CD4-positive, alpha-beta memory T cell (primary cell): ENCODE measurements at regions not wholly inside any gene's neighbourhood (a gene's known extent, or its start where the extent isn't known, plus 50 kb on each side); places are given as distances from the start of the nearest gene placed in this dataset.

ENCODE experiments used
- CTCF ChIA-PET: fragments of 350-600 bp; sonication (Branson Sonifier 250); formaldehyde crosslinking; loops from one replicate; lab custom pipeline; 2021; ENCODE audit warnings: inconsistent platforms; ENCODE audit not compliant: partially characterized antibody; lab: Charles Lee
- POLR2A ChIA-PET: fragments of 350-600 bp; sonication (Branson Sonifier 250); formaldehyde crosslinking; loops from one replicate; lab custom pipeline; 2021; ENCODE audit not compliant: partially characterized antibody; lab: Charles Lee
- DNase-seq, 5 donors: peaks; one replicate each; pipeline versions ENCODE4 v3.0.0 to v3.0.0-alpha.2; 2020 to 2022; ENCODE audit warnings: mixed read lengths in 1 of 5
- H3K27ac ChIP-seq: one replicate; pipeline ENCODE4 v1.7.0; 2013; ENCODE audit warnings: low read depth, low read length
- H3K27me3 ChIP-seq: 2 replicates; pipeline ENCODE4 v1.7.0; 2013; ENCODE audit warnings: mild to moderate bottlenecking, low read length, moderate library complexity; ENCODE audit not compliant: insufficient read depth
- H3K36me3 ChIP-seq: 2 replicates; pipeline ENCODE4 v1.7.0; 2013; ENCODE audit warnings: mild to moderate bottlenecking, low read length, moderate library complexity; ENCODE audit not compliant: insufficient read depth
- H3K4me1 ChIP-seq: 2 replicates; pipeline ENCODE4 v1.7.0; 2013; ENCODE audit warnings: mild to moderate bottlenecking, low read length, moderate library complexity; ENCODE audit not compliant: insufficient read depth
- H3K4me3 ChIP-seq, 2 donors: one replicate each; pipeline ENCODE4 v1.7.0; 2013; ENCODE audit warnings: low read length in 2 of 2, mild to moderate bottlenecking in 1 of 2
- H3K9me3 ChIP-seq, 2 donors: one replicate each; pipeline ENCODE4 v1.7.0; 2013; ENCODE audit warnings: low read length in 2 of 2, control low read depth in 1 of 2; ENCODE audit not compliant: control insufficient read depth in 1 of 2
- H3K27ac Mint-ChIP-seq, 7 donors: one replicate each; pipeline ENCODE4 v1.8.0; 2020 to 2021; ENCODE audit warnings: mixed read lengths in 7 of 7, mild to moderate bottlenecking in 6 of 7, inconsistent platforms in 3 of 7, moderate library complexity in 3 of 7
- H3K27me3 Mint-ChIP-seq, 2 donors: one replicate each; pipeline ENCODE4 v1.8.0; 2020 to 2021; ENCODE audit warnings: mixed read lengths in 2 of 2
- H3K36me3 Mint-ChIP-seq, 2 donors: one replicate each; pipeline ENCODE4 v1.8.0; 2020 to 2021; ENCODE audit warnings: mixed read lengths in 2 of 2, inconsistent platforms in 1 of 2, mild to moderate bottlenecking in 1 of 2
- H3K4me1 Mint-ChIP-seq, 4 donors: one replicate each; pipeline ENCODE4 v1.8.0; 2020 to 2021; ENCODE audit warnings: mixed read lengths in 4 of 4, mild to moderate bottlenecking in 1 of 4
- H3K4me3 Mint-ChIP-seq, 8 donors: one replicate each; pipeline ENCODE4 v1.8.0; 2020 to 2021; ENCODE audit warnings: mixed read lengths in 8 of 8, mild to moderate bottlenecking in 7 of 8, moderate library complexity in 6 of 8, inconsistent platforms in 3 of 8
- H3K9me3 Mint-ChIP-seq, 8 donors: one replicate each; pipeline ENCODE4 v1.8.0; 2020 to 2021; ENCODE audit warnings: mixed read lengths in 8 of 8, mild to moderate bottlenecking in 5 of 8, inconsistent platforms in 3 of 8, moderate library complexity in 1 of 8
- intact Hi-C: fragments of 100-400 bp; cut with micrococcal nuclease; formaldehyde crosslinking; loops from one replicate; pipeline ENCODE4 v1.15.1; 2023

DNA sequence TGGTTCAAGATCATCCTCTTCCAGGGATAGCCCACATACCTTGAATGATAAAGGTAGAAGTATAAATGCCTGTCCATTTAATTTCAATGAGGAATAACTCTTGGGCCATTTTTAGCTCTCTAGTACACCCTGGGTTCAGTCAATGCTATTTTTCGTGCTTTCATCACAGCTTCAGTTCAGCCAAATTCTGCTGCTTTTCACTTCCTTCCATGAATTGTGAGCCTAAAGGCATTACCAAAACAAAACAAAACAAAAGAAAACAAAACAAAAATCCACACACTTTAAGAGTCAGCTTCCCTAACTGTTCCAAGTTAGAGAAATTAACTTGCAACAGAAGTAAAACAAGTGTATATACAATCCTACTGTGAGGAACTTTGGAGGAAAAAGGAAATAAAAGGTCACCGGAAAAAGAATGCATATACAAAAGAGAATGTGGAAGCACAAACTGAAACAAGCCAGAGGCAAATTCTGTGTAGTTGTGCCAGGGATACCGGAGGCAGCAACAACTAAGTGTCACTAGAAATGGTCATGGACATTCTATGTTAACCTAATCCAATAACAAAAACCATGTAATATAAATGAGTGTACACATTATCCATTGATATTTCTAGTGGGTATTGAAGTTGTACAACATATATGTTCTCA is 423.1 kb downstream of the KCTD8 start:
- no peak overlapping the region for H3K4me3 ChIP-seq
- no peaks in the 10 kb centered on the region for H3K36me3 ChIP-seq
- intact Hi-C loops: no loop called here
- H3K27ac ChIP-seq: no peak overlapping the region
- no peaks in the 10 kb centered on the region for H3K27me3 ChIP-seq
- H3K4me1 ChIP-seq: no peaks in the 10 kb centered on the region
- H3K27ac Mint-ChIP-seq: no peak overlapping the region
- DNase-seq: no peak
- H3K4me3 Mint-ChIP-seq: no peak overlapping the region
- CTCF ChIA-PET: no interaction called here
- no peaks in the 10 kb centered on the region for H3K27me3 Mint-ChIP-seq
- H3K4me1 Mint-ChIP-seq: no peaks in the 10 kb centered on the region
- H3K36me3 Mint-ChIP-seq: no peaks in the 10 kb centered on the region
- peaks cover 0 to 14% (median 6%) of the 10 kb centered on the region in 8 donors for H3K9me3 Mint-ChIP-seq
- POLR2A ChIA-PET: no interaction called here
- H3K9me3 ChIP-seq: no peaks in the 10 kb centered on the region

DNA sequence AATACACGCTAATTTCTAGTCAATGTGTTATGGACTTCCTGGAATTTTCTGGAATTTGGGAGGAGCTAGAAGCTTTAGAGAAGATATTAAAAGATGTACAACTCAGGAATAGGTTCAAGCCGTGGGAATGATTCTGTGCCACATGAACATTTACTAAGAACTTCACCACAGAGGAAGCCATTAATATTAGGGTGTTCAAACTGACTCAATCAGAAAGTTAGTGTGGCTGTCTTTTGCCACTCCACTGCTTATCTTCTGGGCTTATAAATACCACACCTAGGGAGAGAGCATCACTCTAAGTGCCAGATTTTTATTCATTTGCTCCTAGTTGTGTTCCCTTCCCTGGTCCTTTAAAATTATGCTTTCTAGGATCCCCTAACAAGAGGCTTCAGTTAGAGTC is 409.8 kb downstream of the KCTD8 start:
- Mint-ChIP-seq H3K4me1 (no peaks in the 10 kb centered on the region), H3K9me3 (peaks cover 0 to 13% (median 3%) of the 10 kb centered on the region in 8 donors), H3K27ac (no peak overlapping the region), H3K4me3 (no peak overlapping the region), H3K27me3 (no peaks in the 10 kb centered on the region), H3K36me3 (no peaks in the 10 kb centered on the region)
- ChIA-PET POLR2A (no interaction called here), CTCF (no interaction called here)
- DNase-seq: no peak
- Histone ChIP-seq H3K27ac (no peak overlapping the region), H3K36me3 (no peaks in the 10 kb centered on the region), H3K4me1 (no peaks in the 10 kb centered on the region), H3K9me3 (no peaks in the 10 kb centered on the region), H3K4me3 (no peak overlapping the region), H3K27me3 (no peaks in the 10 kb centered on the region)
- intact Hi-C loops: no loop called here

DNA sequence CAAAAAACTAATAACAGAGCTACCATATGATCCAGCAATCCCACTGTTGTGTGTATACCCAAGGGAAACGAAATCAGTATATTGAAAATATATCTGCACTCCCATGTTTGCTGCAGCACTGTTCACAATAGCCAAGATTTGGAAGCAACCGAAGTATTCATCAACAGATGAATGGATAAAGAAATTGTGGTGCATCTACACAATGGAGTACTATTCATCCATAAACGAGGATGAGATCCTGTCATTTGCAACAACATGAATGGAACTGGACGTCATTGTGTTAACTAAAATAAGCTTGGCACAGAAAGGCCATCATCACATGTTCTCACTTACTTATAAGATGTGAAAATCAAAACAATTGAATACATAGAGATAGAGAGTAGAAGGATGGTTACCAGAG is 402.1 kb downstream of the KCTD8 start:
- Histone ChIP-seq H3K4me3 (no peak overlapping the region), H3K9me3 (no peaks in the 10 kb centered on the region), H3K4me1 (no peaks in the 10 kb centered on the region), H3K27me3 (no peaks in the 10 kb centered on the region), H3K27ac (no peak overlapping the region), H3K36me3 (no peaks in the 10 kb centered on the region)
- Mint-ChIP-seq H3K4me1 (no peaks in the 10 kb centered on the region), H3K27ac (no peak overlapping the region), H3K4me3 (no peak overlapping the region), H3K27me3 (no peaks in the 10 kb centered on the region), H3K36me3 (no peaks in the 10 kb centered on the region), H3K9me3 (peaks cover 0 to 12% (median 7%) of the 10 kb centered on the region in 8 donors)
- ChIA-PET CTCF (no interaction called here), POLR2A (no interaction called here)
- intact Hi-C loops: no loop called here
- DNase-seq: no peak

DNA sequence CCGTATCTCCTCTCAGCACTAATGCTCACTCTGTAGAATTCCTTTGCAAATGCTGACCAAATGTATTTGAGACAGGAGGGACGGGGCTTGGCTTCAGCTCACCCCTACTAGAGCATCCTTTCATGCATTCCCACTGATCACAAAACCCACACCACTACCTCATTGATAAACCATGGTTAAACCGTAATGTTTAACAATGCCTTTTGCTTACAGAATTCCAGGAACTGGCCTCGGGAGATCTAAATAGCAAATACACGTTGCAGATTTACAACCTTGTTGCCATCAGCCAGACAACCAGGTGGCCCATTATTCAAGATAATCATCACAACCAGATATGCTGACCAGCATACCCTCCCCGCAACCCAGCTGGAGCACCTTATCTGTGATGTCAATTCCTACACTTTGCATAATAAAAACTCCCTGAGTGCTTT is 391.9 kb downstream of the KCTD8 start:
- DNase-seq: no peak
- H3K27me3 ChIP-seq: no peaks in the 10 kb centered on the region
- H3K4me3 ChIP-seq: no peak overlapping the region
- Mint-ChIP-seq H3K27me3 (no peaks in the 10 kb centered on the region), H3K4me3 (no peak overlapping the region), H3K36me3 (no peaks in the 10 kb centered on the region), H3K4me1 (no peaks in the 10 kb centered on the region), H3K27ac (no peak overlapping the region), H3K9me3 (peaks cover 0 to 8% (median 5%) of the 10 kb centered on the region in 8 donors)
- H3K36me3 ChIP-seq: no peaks in the 10 kb centered on the region
- no peak overlapping the region for H3K27ac ChIP-seq
- ChIA-PET CTCF (no interaction called here), POLR2A (no interaction called here)
- no peaks in the 10 kb centered on the region for H3K4me1 ChIP-seq
- peaks cover 0 to 3% of the 10 kb centered on the region in 2 donors for H3K9me3 ChIP-seq
- intact Hi-C loops: no loop called here

DNA sequence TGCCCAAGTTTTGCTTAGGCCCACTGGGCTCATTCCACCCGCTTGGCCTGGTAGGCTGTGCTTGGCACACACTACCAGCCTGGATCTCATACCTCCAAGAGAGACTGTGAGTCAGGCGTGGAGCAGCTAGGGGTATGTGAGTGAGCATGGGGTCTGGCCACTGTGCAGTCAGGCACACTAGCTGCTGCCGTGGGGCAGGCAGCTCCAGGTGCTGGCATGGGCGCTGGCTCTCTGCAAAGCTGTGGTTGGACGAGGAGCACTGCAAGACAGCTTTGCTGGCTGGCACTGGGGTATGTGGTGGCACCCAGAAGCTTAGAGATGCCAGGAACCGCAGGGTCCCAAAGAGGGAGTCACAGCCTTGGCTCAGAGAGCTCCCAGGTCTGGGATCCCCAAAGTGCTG is 377.8 kb downstream of the KCTD8 start:
- H3K36me3 Mint-ChIP-seq: no peaks in the 10 kb centered on the region
- H3K9me3 Mint-ChIP-seq: peaks cover 0 to 14% (median 6%) of the 10 kb centered on the region in 8 donors
- Histone ChIP-seq H3K36me3 (no peaks in the 10 kb centered on the region), H3K27ac (no peak overlapping the region), H3K27me3 (no peaks in the 10 kb centered on the region), H3K4me3 (no peak overlapping the region), H3K4me1 (no peaks in the 10 kb centered on the region), H3K9me3 (no peaks in the 10 kb centered on the region)
- intact Hi-C loops: no loop called here
- no peak for DNase-seq
- no peaks in the 10 kb centered on the region for H3K27me3 Mint-ChIP-seq
- no peak overlapping the region for H3K4me3 Mint-ChIP-seq
- ChIA-PET CTCF (no interaction called here), POLR2A (no interaction called here)
- no peak overlapping the region for H3K27ac Mint-ChIP-seq
- no peaks in the 10 kb centered on the region for H3K4me1 Mint-ChIP-seq

DNA sequence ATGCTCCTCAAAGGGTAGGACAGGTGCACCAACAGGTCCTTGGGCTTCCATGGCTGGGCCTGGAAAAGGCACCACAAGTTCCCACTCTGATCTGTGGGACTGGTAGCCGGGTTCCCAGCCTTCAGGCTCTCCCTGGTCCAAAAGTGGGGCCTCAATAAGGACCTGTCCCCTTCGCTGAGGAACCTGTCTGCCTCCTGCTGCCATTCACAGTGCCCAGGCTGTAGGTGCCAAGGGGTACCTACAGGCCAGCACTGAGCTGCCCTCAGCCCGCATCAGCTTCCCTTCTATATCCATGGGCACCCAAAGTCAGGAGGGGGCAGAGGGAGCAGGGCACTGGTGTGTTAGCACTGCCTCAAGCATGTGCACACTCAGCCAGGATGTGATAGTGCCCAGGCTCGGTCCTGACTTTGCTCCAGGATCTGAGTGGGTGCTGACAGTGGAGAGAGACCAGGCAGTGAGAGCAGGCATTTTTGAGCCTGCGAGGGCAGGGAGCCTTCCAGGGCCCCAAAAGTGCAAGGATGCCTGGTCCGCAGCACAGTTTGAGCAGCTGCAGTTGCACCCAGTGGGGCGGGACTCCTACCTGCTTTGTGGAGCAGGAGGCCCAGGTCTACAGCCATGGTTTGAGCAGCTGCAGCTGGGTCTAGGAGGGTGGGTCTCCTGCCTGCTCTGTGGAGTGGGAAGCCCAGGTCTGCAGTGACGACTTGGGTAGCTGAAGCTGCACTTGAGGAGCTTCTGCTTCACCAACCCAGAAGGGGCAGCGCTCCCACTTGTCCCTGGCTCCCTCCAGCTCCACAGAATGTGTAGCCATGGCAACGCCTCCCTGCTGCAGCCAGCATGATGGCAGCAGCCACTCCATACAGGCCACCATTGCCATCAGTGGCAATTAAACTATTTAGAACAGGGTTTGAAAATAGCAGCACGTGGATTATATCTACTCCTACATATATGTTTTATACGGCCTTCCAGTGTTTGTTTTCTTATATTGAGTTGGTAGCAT is 376.4 kb downstream of the KCTD8 start:
- ChIA-PET POLR2A (no interaction called here), CTCF (no interaction called here)
- no peak overlapping the region for H3K4me3 Mint-ChIP-seq
- no peaks in the 10 kb centered on the region for H3K4me1 Mint-ChIP-seq
- no peaks in the 10 kb centered on the region for H3K36me3 ChIP-seq
- intact Hi-C loops: no loop called here
- no peak overlapping the region for H3K27ac Mint-ChIP-seq
- H3K36me3 Mint-ChIP-seq: no peaks in the 10 kb centered on the region
- H3K9me3 Mint-ChIP-seq: peaks cover 0 to 14% (median 6%) of the 10 kb centered on the region in 8 donors
- no peak for DNase-seq
- no peaks in the 10 kb centered on the region for H3K9me3 ChIP-seq
- no peak overlapping the region for H3K27ac ChIP-seq
- no peaks in the 10 kb centered on the region for H3K4me1 ChIP-seq
- no peaks in the 10 kb centered on the region for H3K27me3 ChIP-seq
- H3K27me3 Mint-ChIP-seq: no peaks in the 10 kb centered on the region
- no peak overlapping the region for H3K4me3 ChIP-seq

DNA sequence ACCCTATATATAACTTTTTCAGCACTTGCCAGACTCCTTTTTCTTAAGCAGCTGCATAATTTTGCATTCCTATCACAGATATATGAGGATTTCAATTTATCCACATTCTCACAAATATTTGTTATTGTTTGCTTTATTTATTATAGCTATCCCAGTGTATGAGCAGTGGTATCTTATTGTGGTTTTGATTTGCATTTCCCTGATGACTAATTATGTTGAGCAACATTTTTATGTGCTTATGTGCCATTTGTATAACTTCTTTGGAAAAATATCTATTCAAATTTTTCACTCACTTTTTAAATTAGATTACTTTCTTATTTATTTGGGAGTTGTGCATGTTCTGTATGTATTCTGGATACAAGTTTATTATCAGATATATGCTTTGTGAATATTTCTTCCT is 361.9 kb downstream of the KCTD8 start:
- H3K9me3 Mint-ChIP-seq: peaks cover 2 to 15% (median 4%) of the 10 kb centered on the region in 8 donors

More for the DNA sequence above, 361.9 kb downstream of the KCTD8 start:
- Histone ChIP-seq H3K27me3 (no peaks in the 10 kb centered on the region), H3K4me1 (no peaks in the 10 kb centered on the region), H3K27ac (no peak overlapping the region), H3K4me3 (no peak overlapping the region), H3K36me3 (no peaks in the 10 kb centered on the region), H3K9me3 (no peaks in the 10 kb centered on the region)
- H3K27me3 Mint-ChIP-seq: no peaks in the 10 kb centered on the region
- no peak overlapping the region for H3K27ac Mint-ChIP-seq
- DNase-seq: no peak
- ChIA-PET POLR2A (no interaction called here), CTCF (no interaction called here)
- no peak overlapping the region for H3K4me3 Mint-ChIP-seq
- no peaks in the 10 kb centered on the region for H3K36me3 Mint-ChIP-seq
- H3K4me1 Mint-ChIP-seq: no peaks in the 10 kb centered on the region
- intact Hi-C loops: no loop called here
